MM.1S (cell line): ENCODE measurements at regions not wholly inside any gene's neighbourhood (a gene's known extent, or its start where the extent isn't known, plus 50 kb on each side); places are given as distances from the start of the nearest gene placed in this dataset.

ENCODE experiments used
- DNase-seq: peaks from one replicate; pipeline ENCODE4 v3.0.0-alpha.2; 2015
- H2AFZ ChIP-seq: fragments of 300-600 bp; sonication (generic); 2 replicates; pipeline ENCODE4 v1.6.0; 2016; ENCODE audit warnings: antibody characterized with exemption, low read length
- H3F3A ChIP-seq: fragments of 300-600 bp; sonication (generic); 2 replicates; pipeline ENCODE4 v1.6.1; 2016; ENCODE audit warnings: mild to moderate bottlenecking, antibody characterized with exemption, low read length, moderate library complexity, mixed read lengths; ENCODE audit not compliant: insufficient read depth
- H3K27ac ChIP-seq: fragments of 300-600 bp; sonication (generic); 2 replicates; pipeline ENCODE4 v1.5.1; 2016; ENCODE audit warnings: mild to moderate bottlenecking, low read length
- H3K27me3 ChIP-seq: fragments of 300-600 bp; sonication (generic); replicated peaks from 2 replicates; pipeline ENCODE4 v1.6.0; 2016; ENCODE audit warnings: low read length; ENCODE audit not compliant: insufficient read depth
- H3K36me3 ChIP-seq: fragments of 300-600 bp; sonication (generic); replicated peaks from 2 replicates; pipeline ENCODE4 v1.6.1; 2016; ENCODE audit warnings: mild to moderate bottlenecking, low read length, mixed read lengths; ENCODE audit not compliant: insufficient read depth
- H3K4me1 ChIP-seq: fragments of 300-600 bp; sonication (generic); 2 replicates; pipeline ENCODE4 v1.6.1; 2016; ENCODE audit warnings: low read length, mixed read lengths
- H3K4me2 ChIP-seq: fragments of 300-600 bp; sonication (generic); 2 replicates; pipeline ENCODE4 v1.6.0; 2016; ENCODE audit warnings: low read depth, low read length
- H3K4me3 ChIP-seq: fragments of 300-600 bp; sonication (generic); 2 replicates; pipeline ENCODE4 v1.5.1; 2016; ENCODE audit warnings: low read length, mixed read lengths
- H3K79me2 ChIP-seq: fragments of 300-600 bp; sonication (generic); 2 replicates; pipeline ENCODE4 v1.6.1; 2016; ENCODE audit warnings: mixed run types, low read length, mixed read lengths
- H3K9ac ChIP-seq: fragments of 300-600 bp; sonication (generic); 2 replicates; pipeline ENCODE4 v1.6.1; 2016; ENCODE audit warnings: low read length, mixed read lengths
- H3K9me2 ChIP-seq: fragments of 300-600 bp; sonication (generic); replicated peaks from 2 replicates; pipeline ENCODE4 v1.6.1; 2016; ENCODE audit warnings: mild to moderate bottlenecking, low read length, mixed read lengths; ENCODE audit not compliant: insufficient read depth
- H3K9me3 ChIP-seq: fragments of 300-600 bp; sonication (generic); replicated peaks from 2 replicates; pipeline ENCODE4 v1.6.1; 2016; ENCODE audit warnings: mild to moderate bottlenecking, low read length, mixed read lengths; ENCODE audit not compliant: insufficient read depth
- H4K20me1 ChIP-seq: fragments of 300-600 bp; sonication (generic); 2 replicates; pipeline ENCODE4 v1.6.1; 2016; ENCODE audit warnings: mild to moderate bottlenecking, low read length, moderate library complexity, mixed read lengths; ENCODE audit not compliant: insufficient read depth
- EZH2 ChIP-seq: fragments of 300-600 bp; sonication (generic); optimal IDR thresholded peaks from 2 replicates; pipeline ENCODE3; 2017; ENCODE audit warnings: low read depth, mild to moderate bottlenecking, antibody characterized with exemption, low read length, mixed read lengths
- EZH2phosphoT487 ChIP-seq: fragments of 300-600 bp; sonication (generic); IDR thresholded peaks from 2 replicates; pipeline ENCODE4 v1.6.1; 2018; ENCODE audit warnings: antibody characterized with exemption, low read length
- TF ChIP-seq, protein P1 (sequence below): fragments of 300-600 bp; sonication (generic); IDR thresholded peaks from 2 replicates; pipeline ENCODE4 v1.5.1; 2016; ENCODE audit warnings: antibody characterized with exemption, low read length, mixed read lengths

DNA sequence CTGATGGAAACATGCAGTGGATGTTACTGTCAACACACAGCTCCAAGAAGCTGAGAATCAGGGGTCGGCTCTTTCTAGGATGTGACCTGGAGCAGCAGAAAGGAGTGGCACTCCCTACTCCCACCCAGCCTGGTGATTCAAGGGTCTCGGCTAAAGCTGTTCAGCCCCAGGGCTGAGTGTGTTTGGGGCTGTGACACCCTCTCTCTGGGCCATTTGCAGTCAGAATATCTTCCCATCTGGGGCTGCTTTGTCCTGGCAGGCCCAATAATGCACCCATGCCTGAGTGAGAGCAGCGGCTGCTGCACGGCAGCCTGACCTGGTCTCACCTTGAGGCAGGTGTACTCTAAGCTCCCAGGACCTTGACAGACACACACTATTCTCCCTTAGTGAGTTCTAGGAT is 52.5 kb upstream of the AJAP1 start:
- H3K4me2 ChIP-seq, result no peak overlapping the region
- no peaks in the 10 kb centered on the region for H3K79me2 ChIP-seq
- H3K4me1 ChIP-seq, result no peaks in the 10 kb centered on the region
- no peak for DNase-seq
- no peak overlapping the region for H3K9ac ChIP-seq
- H3K9me3 ChIP-seq, result no peaks in the 10 kb centered on the region
- no peak for TF ChIP-seq EZH2phosphoT487
- no peak for TF ChIP-seq EZH2
- TF ChIP-seq, protein P1, sequence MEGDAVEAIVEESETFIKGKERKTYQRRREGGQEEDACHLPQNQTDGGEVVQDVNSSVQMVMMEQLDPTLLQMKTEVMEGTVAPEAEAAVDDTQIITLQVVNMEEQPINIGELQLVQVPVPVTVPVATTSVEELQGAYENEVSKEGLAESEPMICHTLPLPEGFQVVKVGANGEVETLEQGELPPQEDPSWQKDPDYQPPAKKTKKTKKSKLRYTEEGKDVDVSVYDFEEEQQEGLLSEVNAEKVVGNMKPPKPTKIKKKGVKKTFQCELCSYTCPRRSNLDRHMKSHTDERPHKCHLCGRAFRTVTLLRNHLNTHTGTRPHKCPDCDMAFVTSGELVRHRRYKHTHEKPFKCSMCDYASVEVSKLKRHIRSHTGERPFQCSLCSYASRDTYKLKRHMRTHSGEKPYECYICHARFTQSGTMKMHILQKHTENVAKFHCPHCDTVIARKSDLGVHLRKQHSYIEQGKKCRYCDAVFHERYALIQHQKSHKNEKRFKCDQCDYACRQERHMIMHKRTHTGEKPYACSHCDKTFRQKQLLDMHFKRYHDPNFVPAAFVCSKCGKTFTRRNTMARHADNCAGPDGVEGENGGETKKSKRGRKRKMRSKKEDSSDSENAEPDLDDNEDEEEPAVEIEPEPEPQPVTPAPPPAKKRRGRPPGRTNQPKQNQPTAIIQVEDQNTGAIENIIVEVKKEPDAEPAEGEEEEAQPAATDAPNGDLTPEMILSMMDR, result no peak
- H3F3A ChIP-seq, result no peaks in the 10 kb centered on the region
- H3K27me3 ChIP-seq, result peaks cover 85% of the 10 kb centered on the region
- H2AFZ ChIP-seq, result no peak overlapping the region
- H3K36me3 ChIP-seq, result no peaks in the 10 kb centered on the region
- no peak overlapping the region for H3K27ac ChIP-seq
- H3K4me3 ChIP-seq, result no peak overlapping the region
- H3K9me2 ChIP-seq, result no peaks in the 10 kb centered on the region
- no peaks in the 10 kb centered on the region for H4K20me1 ChIP-seq

DNA sequence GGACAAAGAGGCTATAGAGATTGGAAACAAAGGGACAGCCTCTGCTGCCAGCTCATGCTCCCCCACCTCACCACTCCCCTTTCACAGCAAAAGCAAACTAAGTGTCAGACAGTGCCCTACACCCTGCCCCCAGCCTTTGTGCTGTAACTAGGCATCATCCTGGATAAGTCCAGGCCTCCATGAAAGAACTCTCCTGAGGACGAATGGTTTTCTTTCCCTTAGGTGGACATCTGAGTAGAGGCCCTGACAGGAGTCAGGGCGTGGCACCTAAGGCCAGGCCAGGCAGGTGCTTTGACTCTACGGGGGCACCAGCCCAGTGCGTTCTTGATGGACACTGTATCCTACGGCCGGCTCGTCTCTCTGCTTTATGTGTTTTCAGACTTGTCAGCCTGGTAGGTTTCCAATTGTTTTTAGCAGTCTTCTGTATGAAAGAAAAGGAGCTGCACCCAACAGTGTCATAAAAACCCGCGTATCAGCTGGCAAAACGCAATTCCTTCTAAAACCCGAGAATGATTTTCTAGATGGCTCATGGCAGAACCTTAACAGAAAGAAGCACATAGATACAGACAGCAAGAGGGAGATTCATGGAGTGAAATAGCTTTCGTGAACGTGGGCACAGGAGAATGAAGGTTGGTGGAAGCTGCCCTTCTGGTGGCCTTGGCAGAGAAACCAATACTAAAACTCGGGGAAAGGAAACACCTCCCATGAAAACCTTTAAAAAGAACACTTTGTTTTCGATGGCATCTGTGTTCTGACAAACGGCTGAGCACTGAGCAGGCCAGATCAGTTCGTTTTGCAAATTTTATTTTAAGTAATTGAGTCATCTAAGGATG is 51.7 kb upstream of the AJAP1 start:
- Histone ChIP-seq H3K4me1 (no peaks in the 10 kb centered on the region), H3K79me2 (no peaks in the 10 kb centered on the region), H4K20me1 (no peaks in the 10 kb centered on the region), H3K4me2 (no peak overlapping the region), H3F3A (no peaks in the 10 kb centered on the region), H3K4me3 (no peak overlapping the region), H3K9me3 (no peaks in the 10 kb centered on the region), H3K27ac (no peak overlapping the region), H3K9me2 (no peaks in the 10 kb centered on the region), H3K9ac (no peak overlapping the region), H3K27me3 (peaks cover 90% of the 10 kb centered on the region), H3K36me3 (no peaks in the 10 kb centered on the region), H2AFZ (no peak overlapping the region)
- no peak for DNase-seq
- TF ChIP-seq EZH2, result no peak
- TF ChIP-seq, protein P1, result no peak
- TF ChIP-seq EZH2phosphoT487, result no peak

DNA sequence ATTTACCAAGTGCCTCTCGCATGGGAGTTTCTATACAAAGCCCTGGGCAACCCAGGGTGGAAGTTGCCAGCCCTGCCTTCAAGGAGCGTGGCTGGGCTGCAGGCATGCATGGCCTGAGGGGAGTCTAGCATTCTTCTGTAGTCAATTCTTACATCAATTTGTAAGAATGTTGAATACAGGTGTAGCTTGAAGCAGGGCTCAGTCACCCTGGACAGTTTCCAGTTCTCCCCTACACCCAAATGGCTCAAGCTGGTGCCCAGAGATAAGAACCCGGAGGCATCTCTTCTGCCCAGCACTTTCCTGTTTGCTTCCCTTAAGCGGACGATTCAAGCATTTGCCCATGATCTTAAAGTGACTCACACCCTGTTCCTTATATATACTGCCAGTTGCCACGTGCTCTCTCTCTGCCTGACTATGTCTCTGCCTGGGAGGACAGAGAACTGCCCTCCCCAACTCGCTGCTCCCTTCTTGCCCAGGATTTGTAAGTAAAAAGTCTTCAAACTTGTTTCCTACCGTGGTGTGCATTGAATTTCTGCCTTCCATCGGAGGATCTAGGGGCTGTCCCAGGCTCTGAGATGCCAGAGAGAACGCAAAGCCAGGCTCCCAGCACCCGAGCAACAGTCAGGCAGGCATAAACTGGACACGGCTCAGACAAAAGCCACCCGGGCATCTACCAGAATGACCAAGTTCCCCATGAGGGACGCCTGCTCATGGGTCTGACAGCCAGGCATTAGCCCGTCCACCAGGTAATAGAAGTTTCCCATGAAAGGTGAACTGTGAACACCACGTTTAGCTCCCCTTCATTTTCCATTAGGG is 50.9 kb upstream of the AJAP1 start:
- TF ChIP-seq EZH2 (no peak), EZH2phosphoT487 (no peak)
- TF ChIP-seq, protein P1, result no peak
- DNase-seq, result no peak

More for the DNA sequence above, 50.9 kb upstream of the AJAP1 start:
- Histone ChIP-seq H3K4me3 (no peak overlapping the region), H3K9ac (no peak overlapping the region), H3K27ac (0 out of 2 replicates have a peak overlapping the region, but pooled peaks have one; percentile 16), H4K20me1 (no peaks in the 10 kb centered on the region), H3K9me3 (no peaks in the 10 kb centered on the region), H3K79me2 (no peaks in the 10 kb centered on the region), H3F3A (no peaks in the 10 kb centered on the region), H2AFZ (no peak overlapping the region), H3K27me3 (peaks cover 93% of the 10 kb centered on the region), H3K4me2 (no peak overlapping the region), H3K36me3 (no peaks in the 10 kb centered on the region), H3K4me1 (no peaks in the 10 kb centered on the region), H3K9me2 (no peaks in the 10 kb centered on the region)
